Spinal cord (tissue), 9 donors: ENCODE measurements at regions not wholly inside any gene's neighbourhood (a gene's known extent, or its start where the extent isn't known, plus 50 kb on each side); places are given as distances from the start of the nearest gene placed in this dataset.

Experiments
- DNase-seq, 6 donors: peaks; one replicate each; pipeline versions ENCODE4 v3.0.0 to v3.0.0-alpha.2; 2013 to 2015; ENCODE audit warnings: low spot score in 6 of 6, low read depth in 4 of 6
- H3K27ac ChIP-seq: one replicate; pipeline ENCODE4 v1.5.1; 2013; ENCODE audit warnings: low read depth, low read length, control low read depth
- H3K27me3 ChIP-seq: one replicate; pipeline ENCODE4 v1.6.1; 2013; ENCODE audit warnings: low read length; ENCODE audit not compliant: control insufficient read depth, insufficient read depth
- H3K36me3 ChIP-seq: one replicate; pipeline ENCODE4 v1.6.1; 2013; ENCODE audit warnings: low read length; ENCODE audit not compliant: control insufficient read depth, insufficient read depth
- H3K4me1 ChIP-seq: one replicate; pipeline ENCODE4 v1.6.1; 2013; ENCODE audit warnings: low read length; ENCODE audit not compliant: control insufficient read depth, insufficient read depth
- H3K4me3 ChIP-seq: one replicate; pipeline ENCODE4 v1.5.1; 2013; ENCODE audit warnings: low read depth, low read length, control low read depth
- H3K9me3 ChIP-seq: one replicate; pipeline ENCODE4 v1.6.1; 2013; ENCODE audit warnings: low read length; ENCODE audit not compliant: control insufficient read depth, insufficient read depth
- WGBS: methylation state at CpG from one replicate; pipeline ENCODE4 v1.1.5; 2013; ENCODE audit warnings: missing lambda C conversion rate; ENCODE audit not compliant: insufficient coverage; 5-methylcytosine and 5-hydroxymethylcytosine counted together
- donor health status: healthy.

DNA sequence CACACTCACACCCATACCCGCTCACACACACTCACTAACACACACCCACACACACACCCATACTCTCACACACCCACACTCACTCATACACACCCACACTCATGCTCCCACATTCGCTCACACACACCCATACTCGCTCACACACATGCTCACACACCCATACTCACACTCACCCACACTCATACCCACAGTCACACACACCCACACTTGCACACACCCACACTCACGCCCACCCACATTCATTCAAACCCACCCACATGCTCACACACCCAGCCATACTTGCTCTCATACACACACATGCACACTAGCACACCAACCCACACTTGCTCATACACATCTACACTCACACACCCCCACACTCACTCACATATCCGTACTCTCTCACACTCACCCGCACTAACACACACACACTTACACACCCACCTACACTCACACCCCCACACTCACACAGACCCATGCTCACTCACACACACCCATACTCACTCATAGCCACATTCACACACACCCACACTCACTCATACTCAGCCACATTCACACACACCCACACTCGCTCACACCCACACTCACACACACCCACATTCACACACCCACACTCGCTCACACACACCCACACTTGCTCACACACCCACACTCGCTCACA lies 322.4 kb upstream of the N4BP1 start:
- no peak overlapping the region for H3K4me3 ChIP-seq
- no peaks in the 10 kb centered on the region for H3K27me3 ChIP-seq
- H3K9me3 ChIP-seq = no peaks in the 10 kb centered on the region
- WGBS = 75% methylated on average over 9 of the region's 9 CpGs
- no peak overlapping the region for H3K27ac ChIP-seq
- no peak for DNase-seq
- H3K4me1 ChIP-seq = no peaks in the 10 kb centered on the region
- no peaks in the 10 kb centered on the region for H3K36me3 ChIP-seq

- no peaks in the 10 kb centered on the region for H3K9me3 ChIP-seq
- 95% methylated on average over 4 of the region's 4 CpGs for WGBS
- H3K4me3 ChIP-seq = no peak overlapping the region
- no peak overlapping the region for H3K27ac ChIP-seq
- no peak for DNase-seq
- no peaks in the 10 kb centered on the region for H3K4me1 ChIP-seq
- no peaks in the 10 kb centered on the region for H3K36me3 ChIP-seq
- H3K27me3 ChIP-seq = no peaks in the 10 kb centered on the region
Measured at GRCh38 chr16:48930951-48931553, 321.1 kb upstream of the N4BP1 start.

- H3K27ac ChIP-seq = no peak overlapping the region
- WGBS = 89% methylated on average over 4 of the region's 6 CpGs
- H3K4me3 ChIP-seq = no peak overlapping the region
- H3K36me3 ChIP-seq = no peaks in the 10 kb centered on the region
- no peaks in the 10 kb centered on the region for H3K9me3 ChIP-seq
- DNase-seq = no peak
- H3K27me3 ChIP-seq = no peaks in the 10 kb centered on the region
- H3K4me1 ChIP-seq = no peaks in the 10 kb centered on the region
Measured at GRCh38 chr16:48919791-48920190, 309.8 kb upstream of the N4BP1 start.

DNA sequence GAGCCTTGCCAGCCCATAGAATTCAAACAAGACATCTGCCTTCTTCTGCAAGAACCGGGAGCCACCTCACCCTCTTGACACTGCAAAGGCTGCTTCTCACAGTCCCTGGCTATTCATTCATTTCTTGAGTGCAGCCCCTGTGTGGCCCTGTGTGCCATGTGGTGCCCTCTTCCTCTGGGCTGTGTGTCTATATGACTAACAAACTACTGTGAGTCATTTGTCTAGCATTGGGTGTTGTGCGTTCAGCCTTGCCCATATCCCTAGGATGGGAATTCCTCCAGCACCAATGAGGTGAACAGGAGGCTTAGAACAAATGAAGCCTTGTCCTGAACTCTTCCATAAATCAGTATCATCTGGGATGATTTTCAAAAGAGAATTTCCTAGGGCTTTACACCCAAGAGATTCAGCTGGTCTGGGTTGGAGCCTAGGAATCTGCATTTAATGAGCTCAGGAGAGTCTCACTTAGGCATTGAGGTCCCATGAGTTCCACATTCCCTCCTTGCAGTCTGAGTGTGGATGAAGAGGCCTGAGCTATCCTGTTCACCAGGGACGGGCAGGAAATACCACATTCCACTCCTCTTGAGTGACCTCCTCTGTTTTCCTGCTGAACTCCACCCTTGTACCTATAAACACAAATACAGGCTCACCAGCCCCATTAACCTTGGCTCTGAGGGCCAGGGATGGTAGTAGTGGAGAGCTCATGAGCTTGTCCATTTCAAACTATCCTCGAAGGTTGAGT lies 308.7 kb upstream of the N4BP1 start:
- DNase-seq = no peak
- Histone ChIP-seq H3K27me3 (no peaks in the 10 kb centered on the region), H3K4me3 (no peak overlapping the region), H3K4me1 (peaks cover 3% of the 10 kb centered on the region), H3K27ac (no peak overlapping the region), H3K9me3 (no peaks in the 10 kb centered on the region), H3K36me3 (no peaks in the 10 kb centered on the region)
- 78% methylated on average over 4 of the region's 4 CpGs for WGBS

- Histone ChIP-seq H3K4me3 (no peak overlapping the region), H3K9me3 (no peaks in the 10 kb centered on the region), H3K4me1 (peaks cover 11% of the 10 kb centered on the region), H3K27ac (no peak overlapping the region), H3K36me3 (no peaks in the 10 kb centered on the region), H3K27me3 (no peaks in the 10 kb centered on the region)
- no peak for DNase-seq
- WGBS = no CpG with 5 or more reads among the region's 1 CpG
Measured at GRCh38 chr16:48916566-48916965, 306.6 kb upstream of the N4BP1 start.

GRCh38 chr16:48914070-48914469 lies 304.1 kb upstream of the N4BP1 start:
- Histone ChIP-seq H3K4me1 (peaks cover 11% of the 10 kb centered on the region), H3K4me3 (no peak overlapping the region), H3K27me3 (no peaks in the 10 kb centered on the region), H3K27ac (no peak overlapping the region), H3K9me3 (no peaks in the 10 kb centered on the region), H3K36me3 (no peaks in the 10 kb centered on the region)
- 50% methylated on average over 2 of the region's 3 CpGs for WGBS
- DNase-seq = peak in 4 of 6 donors; percentile 29 to 93 (median 58)

DNA sequence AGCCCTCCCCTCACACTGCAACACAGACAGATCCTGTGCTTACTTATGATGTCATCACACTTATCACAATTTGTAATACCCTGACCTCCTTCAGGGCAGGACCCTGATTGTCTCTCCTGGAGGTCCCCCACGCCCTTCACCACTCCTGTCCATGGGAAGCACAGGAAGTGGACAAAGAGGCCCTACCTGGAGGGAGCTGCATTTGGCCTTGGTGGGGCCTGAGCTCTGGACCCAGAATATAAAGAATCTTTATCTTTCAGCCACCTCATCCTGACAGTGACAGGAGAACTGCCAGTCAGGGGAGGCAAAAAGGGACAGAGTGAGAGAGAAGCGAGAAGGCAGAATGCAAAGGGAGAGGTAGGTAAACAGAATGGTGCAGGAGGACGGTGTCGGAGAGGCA lies 303.4 kb upstream of the N4BP1 start:
- DNase-seq = no peak
- Histone ChIP-seq H3K4me1 (peaks cover 11% of the 10 kb centered on the region), H3K27ac (no peak overlapping the region), H3K36me3 (no peaks in the 10 kb centered on the region), H3K9me3 (no peaks in the 10 kb centered on the region), H3K4me3 (no peak overlapping the region), H3K27me3 (no peaks in the 10 kb centered on the region)
- WGBS = 88% methylated on average over 4 of the region's 4 CpGs

GRCh38 chr16:48912360-48912759 lies 302.4 kb upstream of the N4BP1 start:
- Histone ChIP-seq H3K4me3 (no peak overlapping the region), H3K4me1 (peaks cover 11% of the 10 kb centered on the region), H3K9me3 (no peaks in the 10 kb centered on the region), H3K27ac (no peak overlapping the region), H3K36me3 (no peaks in the 10 kb centered on the region), H3K27me3 (no peaks in the 10 kb centered on the region)
- no peak for DNase-seq
- WGBS = no CpG with 5 or more reads among the region's 3 CpGs

DNA sequence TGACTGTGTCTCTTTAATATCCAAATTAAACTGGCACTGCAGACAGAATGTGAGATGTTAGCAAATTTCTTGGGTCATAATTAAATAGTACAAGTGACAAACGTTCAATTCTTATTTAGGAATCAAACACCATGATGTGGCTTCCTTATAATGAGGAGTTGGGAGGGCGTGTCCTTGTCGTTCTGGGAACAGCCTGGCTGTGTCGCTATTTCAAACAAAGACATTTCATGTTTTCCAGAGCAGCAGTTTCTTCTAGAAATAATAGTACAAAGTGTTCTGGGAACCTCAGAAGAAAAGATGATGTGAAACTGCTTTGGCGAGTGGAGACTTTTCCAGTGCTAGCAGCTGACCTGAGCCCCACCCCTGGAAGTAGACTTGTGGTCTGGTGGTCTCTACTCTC lies 301.7 kb upstream of the N4BP1 start:
- H3K27me3 ChIP-seq = no peaks in the 10 kb centered on the region
- WGBS = 86% methylated on average over 1 of the region's 5 CpGs
- no peaks in the 10 kb centered on the region for H3K9me3 ChIP-seq

DNA sequence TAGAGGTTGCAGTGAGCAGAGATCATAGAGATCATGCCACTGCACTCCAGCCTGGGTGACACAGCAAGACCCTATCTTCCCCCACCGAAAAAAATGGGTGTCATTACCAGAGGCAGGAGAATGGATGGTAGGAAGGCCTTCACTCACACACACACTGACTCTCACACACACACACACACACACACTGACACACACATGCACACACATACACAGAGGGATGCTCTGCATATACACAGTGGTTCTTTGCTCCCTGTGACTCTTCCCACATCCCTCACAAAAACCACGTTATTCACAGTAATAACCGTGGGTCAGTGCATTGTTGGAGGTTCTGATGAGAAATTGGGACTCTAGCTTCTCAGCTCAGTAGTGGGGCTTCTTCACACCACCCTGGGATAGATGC lies 300.2 kb upstream of the N4BP1 start:
- H3K27me3 ChIP-seq = peaks cover 3% of the 10 kb centered on the region
- H3K36me3 ChIP-seq = no peaks in the 10 kb centered on the region
- no peaks in the 10 kb centered on the region for H3K9me3 ChIP-seq
- WGBS = no CpG with 5 or more reads among the region's 3 CpGs
- H3K4me3 ChIP-seq = no peak overlapping the region
- no peak overlapping the region for H3K27ac ChIP-seq
- peaks cover 11% of the 10 kb centered on the region for H3K4me1 ChIP-seq
- DNase-seq = no peak

More for the DNA sequence above, 301.7 kb upstream of the N4BP1 start:
- Histone ChIP-seq H3K4me3 (no peak overlapping the region), H3K36me3 (no peaks in the 10 kb centered on the region), H3K27ac (no peak overlapping the region), H3K4me1 (peaks cover 11% of the 10 kb centered on the region)
- peak in 3 of 6 donors; percentile 16 to 78 (median 23) for DNase-seq
